ENCODE measurements at regions not wholly inside any gene's neighbourhood (a gene's known extent, or its start where the extent isn't known, plus 50 kb on each side); places are given as distances from the start of the nearest gene placed in this dataset.

DNA sequence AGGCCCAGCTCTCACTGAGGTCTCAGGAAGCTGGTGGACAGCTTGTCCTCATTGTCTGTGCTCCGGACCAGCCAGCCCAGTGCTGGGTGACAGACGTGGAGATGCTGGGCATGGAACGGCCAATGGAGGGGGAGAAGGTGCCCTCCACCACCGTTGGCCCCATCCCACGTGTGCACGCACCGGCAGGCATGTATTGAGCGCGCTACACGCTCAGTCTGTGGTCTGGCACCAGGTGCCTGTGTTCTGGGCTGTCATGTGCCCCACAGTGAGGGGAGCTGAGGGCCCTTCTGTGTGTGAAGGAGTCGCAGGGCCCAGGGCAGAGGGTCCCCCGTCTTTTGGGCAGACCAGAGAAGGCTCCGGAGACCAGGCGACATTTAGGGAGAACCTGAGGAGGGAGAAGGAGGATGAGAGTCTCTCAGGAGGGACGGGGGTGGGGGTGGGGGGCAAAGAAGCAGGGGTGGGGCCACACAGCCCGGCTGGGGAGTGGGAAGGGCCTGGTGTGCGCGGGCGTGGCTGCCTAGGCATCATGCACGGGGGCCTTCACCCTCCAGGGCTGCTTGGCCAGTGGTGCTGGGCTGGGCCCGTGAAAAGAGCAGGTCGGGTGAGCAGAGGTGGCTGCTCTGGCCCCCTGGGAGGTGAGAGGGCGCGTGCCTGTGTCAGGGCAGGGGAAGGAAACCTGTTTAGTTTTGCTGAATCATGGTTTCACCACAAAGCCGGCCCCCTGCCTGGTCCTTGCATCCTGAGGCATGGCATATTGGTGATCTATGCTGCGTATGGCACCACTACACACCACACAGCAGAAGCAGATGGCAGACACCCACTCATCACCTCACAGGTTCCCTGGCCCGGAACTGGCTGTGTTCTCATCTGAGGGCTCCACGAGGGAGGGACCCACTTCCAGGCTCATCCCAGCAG is 86.7 kb upstream of the TTC34 start:
- no peak for DNase-seq (ENCODE audit: low read depth)

DNA sequence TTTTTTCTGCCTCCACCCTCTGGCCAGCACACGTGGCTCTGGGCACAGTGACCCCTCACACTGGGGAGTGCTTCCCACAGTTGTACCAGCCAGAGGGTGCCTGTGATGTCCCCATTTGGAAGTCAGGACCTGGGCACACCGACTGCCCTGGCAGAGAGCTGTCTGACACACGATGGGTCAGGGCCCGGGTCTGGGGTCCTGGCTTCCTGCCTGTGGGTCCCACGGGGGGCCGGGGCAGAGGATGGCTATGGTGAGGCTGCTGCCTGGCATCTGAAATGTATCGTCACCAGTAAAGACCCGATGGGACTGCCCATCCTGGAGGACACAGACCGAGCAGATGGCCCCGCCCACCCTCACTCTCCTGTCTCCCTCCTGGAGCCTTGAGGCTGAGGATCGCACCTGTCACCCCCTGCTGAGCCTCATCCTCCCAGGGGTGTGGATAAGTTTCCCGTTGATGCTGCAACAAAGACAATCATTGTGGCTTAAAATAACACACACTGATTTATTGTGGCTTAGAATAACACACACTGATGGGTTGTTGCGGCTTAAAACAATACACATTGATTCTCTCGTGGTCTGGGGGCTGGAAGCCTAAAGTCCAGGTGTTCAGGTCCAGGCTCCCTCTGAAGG is 88.8 kb upstream of the TTC34 start:
- no peak for DNase-seq (ENCODE audit: low read depth)

DNA sequence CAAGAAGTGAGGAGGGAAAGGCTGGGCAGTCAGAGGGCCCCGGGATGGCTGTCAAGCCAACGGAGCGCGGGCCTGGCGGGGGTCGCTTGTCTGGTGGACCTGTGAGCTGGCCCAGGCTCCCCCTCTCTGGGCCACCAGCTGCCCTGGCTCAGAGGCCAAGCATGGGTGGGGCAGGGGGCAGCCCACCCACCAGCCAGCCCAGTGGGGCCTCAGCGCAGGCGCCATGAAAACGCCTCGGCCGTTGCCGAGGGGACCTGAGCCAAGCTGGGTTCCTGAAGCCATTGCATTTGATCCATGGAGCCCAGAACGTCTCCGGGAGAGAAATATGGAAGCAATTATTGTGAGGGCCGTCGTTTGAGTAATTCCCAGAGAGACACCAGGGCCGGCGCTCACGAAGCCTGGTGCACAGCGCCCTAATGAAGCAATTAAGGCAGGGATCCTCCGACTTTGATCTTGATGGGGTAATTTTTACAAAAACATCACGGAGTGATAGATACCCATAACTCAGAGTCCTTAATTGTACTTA is 90.5 kb upstream of the TTC34 start:
- no peak for DNase-seq (ENCODE audit: low read depth)

DNA sequence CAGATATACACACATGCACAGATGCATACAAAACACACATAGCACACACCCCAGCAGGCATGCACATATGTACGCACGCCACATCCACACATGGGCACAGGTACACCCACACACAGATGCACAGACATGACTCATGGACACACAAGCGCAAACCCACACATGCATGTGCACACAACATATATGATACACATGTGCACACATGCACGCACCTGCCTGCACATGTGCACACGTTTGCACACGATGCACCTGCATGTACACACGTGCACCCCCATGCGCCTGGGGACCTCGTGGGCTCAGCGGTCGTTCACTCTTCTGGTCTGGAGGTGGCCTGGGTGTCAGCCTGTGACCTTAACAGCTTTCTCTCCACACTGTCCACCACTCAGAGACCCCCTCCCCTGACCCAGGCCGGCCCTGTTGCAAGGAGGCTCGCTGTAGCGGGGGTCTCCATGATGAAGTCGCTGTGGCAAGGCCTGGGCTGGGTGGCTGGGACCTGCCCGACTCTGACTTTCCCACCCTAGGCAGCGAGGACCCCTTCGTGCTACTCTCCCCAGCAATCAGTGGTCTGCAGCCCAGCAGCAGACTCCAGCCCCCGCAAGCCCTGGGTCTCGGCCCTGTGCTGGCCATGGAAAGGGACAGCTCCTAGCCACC is 92.1 kb upstream of the TTC34 start:
- DNase-seq (ENCODE audit: low read depth): no peak

DNA sequence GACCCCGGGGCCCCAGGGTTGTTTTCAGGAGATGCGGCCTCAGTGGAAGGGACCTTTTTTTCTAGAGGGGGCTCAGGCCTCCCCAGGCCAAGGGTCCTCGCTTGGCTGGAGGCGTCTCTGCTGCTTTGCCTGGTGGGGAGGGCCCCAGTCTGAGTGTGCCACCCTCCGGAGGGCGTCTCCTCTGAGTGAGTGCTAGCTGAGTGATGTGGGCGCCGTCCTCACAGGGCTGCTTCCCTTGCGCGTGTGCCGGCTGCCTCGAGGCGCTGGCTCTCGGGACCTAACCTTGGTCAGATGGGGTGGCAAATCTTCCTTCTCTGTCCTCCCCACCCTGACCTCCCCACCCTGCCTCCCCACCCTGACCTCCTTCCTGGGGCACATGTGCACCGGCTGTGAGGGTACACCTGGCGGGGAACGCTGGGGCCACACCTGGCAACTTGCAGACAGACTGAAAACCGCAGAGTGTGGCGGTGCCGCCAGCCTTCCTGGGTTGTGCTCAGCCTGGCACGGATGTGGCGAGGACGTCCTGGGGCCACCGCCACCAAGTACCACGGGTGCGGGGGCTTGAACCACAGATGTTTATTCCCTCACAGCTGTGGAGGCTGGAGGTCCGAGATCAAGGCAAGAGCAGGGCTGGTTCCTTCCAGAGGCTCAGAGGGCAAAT is 93.0 kb upstream of the TTC34 start:
- DNase-seq (ENCODE audit: low read depth): no peak

DNA sequence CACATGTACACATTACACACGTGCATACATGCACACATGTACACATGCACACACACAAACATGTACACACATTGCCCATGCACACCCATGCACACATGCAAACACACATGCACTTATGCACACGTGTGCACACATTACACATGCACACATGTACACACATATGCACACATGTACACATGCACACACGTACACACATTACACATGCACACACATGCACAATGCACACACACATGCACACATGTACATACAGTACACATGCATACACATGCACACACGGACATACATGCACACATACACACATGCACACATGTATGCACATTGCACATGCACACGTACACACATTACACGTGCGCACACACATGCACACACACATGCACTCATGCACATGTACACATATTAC is 95.3 kb upstream of the TTC34 start:
- DNase-seq (ENCODE audit: low read depth): no peak

DNA sequence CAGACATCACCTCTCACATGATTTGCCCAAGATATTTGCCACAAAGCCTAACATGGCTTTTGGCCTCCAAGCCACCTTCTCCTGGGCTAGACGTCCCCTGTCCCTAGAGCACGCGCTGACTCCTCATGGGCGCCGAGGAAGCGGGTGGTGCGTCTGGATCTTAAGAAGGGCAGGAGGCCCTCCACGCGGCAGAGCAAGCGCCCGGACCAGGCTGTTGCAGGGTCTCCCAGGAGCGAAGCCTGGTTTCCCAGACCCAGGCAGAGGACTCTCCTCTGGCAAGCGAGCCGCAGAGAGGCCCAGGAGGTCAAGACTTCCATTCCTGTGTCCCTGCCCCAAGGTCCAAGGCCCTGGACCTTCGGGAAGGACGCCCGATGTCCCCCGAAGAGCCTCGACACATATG is 101.7 kb upstream of the TTC34 start:
- no peak for DNase-seq (ENCODE audit: low read depth)

DNA sequence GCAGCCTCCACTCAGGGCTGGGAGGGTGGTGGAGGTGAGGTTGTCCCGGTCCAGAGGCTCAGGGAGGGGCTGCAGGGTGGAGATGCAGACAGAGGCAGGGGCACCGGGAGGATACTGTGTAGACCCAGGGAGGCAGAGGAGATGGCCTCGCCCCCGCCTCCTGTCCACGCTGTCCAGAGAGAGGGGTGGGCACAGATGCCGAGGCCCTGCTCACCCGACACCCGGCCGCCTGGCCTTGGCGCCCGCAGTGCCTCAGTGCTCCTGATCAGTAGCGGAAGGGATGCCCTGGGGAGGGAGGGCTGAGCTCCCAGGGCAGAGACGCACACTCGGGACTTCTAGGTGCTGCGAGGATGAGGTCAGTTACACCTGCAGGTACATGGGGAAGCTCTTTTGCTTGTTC is 102.7 kb upstream of the TTC34 start:
- no peak for DNase-seq (ENCODE audit: low read depth)

DNA sequence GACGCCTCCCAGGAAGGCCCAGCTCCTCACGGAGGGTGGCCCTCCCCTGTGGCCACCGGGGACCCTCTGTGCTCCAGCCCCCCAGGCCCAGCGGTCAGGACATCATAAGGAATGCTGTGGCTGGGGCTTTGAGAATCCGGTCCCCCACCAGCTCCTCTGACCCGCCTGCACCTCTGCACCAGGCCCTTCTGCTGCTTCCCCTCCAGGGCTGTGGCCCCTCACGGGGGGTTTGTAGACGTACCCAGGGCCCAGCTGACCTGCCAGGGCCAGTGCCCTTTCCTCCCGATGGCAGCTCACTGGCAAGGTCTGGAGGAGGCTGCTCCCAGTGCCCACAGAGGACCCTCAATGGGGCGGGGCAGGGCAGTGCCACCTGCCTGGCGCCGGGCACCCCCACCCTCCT is 103.9 kb upstream of the TTC34 start:
- DNase-seq (ENCODE audit: low read depth): no peak

DNA sequence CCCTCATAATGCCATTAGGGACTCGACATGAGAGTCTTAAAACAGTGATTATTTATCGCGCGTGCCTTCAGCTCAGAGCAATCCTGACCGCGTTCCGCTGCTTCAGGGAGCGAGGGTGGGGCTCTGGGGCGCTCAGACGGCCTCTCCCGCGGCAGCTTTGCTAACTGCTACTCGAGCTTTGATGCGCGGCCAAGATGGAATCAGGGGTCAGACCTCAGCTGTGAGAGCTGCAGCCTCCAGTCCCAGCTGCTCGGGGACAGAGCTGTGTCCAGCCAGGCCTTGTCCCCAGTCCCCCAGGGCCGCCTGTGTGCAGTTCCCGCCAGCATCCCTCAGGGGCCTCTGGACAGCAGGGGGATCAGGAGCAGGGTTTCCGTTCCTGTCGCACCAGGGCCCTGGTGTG is 104.6 kb upstream of the TTC34 start:
- no peak for DNase-seq (ENCODE audit: low read depth)

DNA sequence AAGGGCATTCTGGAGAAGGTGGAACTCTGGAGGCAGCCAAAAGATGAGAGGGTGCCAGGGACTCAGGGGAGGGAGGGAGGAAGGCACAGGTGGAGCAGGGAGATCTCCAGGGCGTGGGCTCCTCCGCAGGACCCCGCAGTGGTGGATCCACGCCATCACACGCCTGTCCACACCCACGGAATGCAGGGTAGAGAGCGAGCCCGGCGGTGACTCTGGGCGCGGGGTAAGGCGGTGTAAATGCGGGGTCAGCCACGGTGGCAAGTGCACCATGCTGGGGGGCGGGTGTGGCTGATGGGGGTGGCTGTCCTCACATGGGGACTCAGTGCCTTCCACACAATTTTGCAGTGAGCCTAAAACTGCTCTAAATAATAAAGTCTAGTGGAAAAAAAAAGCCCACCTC is 105.1 kb upstream of the TTC34 start:
- DNase-seq (ENCODE audit: low read depth): no peak

DNA sequence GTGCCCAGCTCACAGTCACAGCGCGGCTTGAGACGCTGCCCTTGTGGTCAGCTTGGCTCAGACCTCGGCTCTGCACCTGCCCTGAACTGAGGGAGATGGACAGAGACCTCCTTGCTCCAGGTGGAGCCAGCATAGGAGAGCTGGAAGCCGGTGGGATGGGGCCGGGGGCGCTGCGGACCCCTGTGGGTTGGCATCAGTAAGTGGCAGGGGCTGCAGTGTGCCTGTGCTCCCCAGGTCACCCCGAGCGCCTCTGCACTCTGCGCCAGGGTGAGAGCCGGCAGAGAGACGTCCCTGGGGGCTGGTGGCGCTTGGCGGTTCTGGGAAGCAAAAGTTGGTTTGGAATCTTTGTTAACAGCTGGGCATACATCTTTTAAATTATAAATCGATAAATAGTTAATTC is 105.6 kb upstream of the TTC34 start:
- DNase-seq (ENCODE audit: low read depth): no peak

DNA sequence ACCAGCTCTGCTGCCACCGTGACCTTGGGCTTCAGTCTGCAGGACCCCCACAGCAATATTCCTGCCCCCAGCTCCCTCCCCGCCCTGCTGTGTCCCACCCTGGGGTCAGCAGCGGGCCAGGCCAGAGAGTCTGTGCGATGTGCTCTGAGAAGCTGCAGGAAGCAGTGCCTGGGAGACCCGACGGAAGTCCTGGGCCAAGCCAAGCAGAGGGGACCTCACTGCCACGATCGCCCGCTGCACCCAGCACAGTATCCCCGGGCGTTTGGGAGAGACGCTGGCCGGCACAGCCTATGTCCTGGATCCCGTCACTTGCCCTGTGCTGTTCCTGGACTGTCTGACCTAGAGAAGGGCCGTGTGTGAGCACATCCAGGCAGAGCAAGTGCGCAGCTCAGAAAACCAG is 106.6 kb upstream of the TTC34 start:
- no peak for DNase-seq (ENCODE audit: low read depth)

DNA sequence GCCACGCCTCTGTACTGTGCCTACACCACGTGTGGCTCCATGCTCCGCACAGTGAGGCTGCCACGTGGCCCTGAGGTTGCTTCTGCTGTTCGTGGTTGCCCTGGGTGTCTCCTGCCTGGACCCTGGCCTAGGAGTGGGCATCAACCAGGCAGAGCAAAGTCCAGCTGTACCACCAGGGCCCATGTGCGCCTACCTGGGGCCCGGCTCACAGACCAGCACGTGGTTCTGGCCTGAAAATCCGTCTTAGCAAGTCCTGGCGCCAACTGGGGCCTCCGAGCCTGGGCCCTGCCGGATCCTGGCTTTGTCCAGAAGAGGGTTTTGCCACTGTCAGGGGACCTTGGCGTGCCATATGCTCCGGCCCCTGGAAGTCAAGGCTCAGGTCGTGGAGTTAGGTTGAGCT is 107.1 kb upstream of the TTC34 start:
- DNase-seq (ENCODE audit: low read depth): no peak

DNA sequence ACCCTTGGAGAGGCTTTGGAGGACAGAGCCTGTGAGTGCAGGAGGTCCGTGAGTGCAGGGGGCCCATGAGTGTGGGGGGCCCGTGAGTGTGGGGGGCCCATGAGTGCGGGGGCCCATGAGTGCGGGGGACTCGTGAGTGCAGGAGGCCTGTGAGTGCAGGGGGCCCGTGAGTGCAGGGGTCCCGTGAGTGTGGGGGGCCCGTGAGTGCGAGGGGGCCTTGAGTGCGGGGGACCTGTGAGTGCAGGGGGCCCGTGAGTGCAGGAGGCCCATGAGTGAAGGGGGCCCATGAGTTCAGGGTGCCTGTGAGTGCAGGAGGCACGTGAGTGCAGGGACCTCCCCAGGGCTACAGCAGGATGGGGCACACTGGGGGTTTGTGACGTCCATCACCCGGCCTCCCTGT is 108.3 kb upstream of the TTC34 start:
- no peak for DNase-seq (ENCODE audit: low read depth)

DNA sequence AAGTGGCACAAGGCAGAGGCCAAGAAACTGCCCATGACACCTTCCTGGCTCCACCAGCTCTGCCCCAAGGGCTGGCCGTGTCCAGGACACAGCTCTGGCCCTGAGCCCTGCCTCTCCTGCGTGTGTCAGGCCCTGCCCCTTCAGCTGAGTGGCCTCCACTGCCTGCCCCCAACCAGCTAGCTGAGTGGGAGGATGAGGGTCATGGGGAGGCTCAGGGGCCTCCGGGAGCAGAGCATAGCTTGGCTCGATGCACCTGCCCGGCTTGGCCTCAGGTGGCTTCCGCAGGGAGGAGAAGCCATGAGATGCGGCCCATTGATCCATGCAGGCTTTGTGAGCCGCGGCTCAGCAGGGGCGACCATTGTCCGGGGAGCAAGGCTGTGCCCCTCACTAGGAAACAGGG is 108.7 kb upstream of the TTC34 start:
- DNase-seq (ENCODE audit: low read depth): no peak

DNA sequence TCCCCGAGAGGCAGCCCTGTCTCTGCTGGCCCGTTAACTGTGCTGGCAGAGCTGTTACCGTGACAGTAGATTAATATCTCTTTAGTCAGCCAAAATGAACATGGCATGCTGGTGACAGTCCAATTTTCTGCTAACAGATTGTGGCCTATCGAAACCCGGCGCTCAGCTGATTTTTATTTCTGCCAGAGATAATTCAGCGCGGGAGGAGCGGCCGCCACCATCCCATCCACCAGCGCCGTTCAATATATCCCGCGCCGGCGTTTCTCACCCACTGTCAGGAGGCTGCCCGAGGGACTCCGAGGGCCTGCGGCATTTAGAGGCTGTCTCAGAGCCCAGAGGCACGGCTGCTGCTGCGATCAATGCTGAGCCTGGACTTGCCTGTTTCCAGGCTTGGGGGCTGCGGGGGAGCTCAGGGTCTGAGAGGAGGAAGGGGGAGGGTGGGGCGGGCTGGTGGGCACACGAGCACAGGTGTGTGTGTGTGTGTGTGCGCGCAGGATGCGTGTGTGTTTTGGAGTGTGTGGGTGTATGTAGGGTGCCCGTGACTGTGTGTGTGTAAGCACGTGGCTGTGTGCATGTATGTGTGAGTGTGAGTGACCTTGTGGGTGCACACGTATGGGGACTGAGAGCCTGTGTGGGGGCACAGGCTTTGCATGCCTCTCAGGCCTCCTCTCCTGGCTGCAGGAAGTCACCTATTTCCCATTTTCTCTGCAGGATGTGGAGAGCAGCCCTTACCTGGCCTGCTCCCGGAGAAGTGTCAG is 109.7 kb upstream of the ACTRT2 start:
- DNase-seq (ENCODE audit: low read depth): no peak

DNA sequence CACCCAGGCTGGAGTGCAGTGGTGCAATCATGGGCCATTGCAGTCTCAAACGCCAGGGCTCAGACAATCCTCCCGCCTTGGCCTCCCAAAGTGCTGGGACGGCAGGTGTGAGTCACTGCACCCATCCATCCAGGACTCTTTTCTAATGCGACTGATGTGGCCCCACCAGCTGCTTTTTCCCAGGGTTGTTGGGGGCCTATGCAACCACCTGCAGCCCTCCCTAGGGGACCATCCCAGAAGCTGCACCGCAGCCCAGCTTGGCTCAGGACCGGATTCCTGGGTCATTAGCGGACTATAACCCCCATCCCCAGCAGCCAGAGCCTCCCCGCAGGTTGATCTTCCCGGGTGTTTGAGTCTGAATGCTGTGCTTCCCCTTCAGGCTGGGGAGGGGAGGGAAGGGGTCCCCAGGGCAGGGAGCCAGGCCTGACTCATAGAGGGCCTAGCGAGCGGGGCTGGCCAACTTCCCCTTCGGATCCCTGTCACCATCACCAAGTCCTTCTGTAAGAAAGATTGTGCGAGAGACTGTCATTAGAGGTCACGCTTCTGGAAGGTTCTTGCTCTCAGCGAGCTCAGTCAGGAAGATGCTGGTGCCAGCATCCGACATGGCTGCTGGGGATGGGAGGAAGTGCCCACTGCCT is 108.7 kb upstream of the ACTRT2 start:
- no peak for DNase-seq (ENCODE audit: low read depth)

DNA sequence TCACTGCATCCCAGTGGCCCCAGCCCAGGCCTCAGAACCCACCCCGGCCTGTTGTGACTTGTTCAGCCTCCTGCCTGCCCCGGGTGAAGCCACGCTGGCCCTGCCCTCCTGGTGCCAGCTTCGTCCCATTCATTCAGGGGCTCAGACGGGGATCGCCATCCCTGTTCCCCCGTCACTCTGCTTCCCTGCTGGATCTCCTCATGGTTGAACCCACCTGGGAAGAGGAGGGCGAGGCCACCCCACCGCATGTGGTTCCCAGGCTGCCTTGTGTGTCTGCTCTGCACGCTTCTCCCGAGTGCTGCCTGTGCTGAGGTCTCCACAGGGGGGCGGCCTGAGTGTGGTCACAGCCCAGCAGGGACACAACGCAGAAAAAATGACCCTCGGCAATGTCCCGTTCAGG is 108.2 kb upstream of the ACTRT2 start:
- DNase-seq (ENCODE audit: low read depth): no peak

DNA sequence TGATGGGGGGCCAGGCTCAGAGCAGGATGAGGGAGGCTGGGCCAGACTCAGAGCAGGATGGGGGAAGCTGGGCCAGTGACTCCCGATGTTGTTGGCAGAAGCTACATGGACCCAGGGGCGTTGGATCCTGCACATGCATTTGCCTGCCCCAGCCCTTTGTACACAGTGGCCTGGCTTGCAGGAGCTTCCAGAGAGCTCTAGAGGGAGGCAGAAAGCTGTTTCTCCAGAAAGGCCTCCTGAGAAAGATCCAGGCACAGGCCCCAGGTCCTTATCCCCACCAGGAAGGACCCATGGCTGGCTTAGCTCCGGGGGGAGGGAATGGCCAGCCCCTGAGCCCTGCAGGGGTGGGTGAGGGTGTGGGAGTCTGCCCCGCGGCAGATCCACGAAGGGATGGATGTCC is 106.6 kb upstream of the ACTRT2 start:
- no peak for DNase-seq (ENCODE audit: low read depth)

DNA sequence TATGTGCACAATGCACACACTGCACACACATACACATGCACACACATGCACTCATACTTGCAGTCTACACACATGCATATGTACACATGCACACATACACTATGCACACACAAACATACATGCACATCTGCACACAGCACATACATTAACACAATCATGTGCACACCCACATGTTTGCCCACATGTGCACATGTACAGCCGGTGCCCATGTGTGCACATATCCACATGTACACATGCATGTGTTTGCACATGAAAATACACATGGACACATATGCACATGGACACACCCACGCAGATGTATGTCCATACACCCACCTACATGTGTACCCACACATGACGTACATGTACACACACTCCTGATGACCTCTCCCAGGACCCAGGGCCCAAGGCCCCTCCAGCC is 105.1 kb upstream of the ACTRT2 start:
- no peak for DNase-seq (ENCODE audit: low read depth)
